K562 (cell line): ENCODE measurements at regions not wholly inside any gene's neighbourhood (a gene's known extent, or its start where the extent isn't known, plus 50 kb on each side); places are given as distances from the start of the nearest gene placed in this dataset.
"Not testable (repeated sequence)": the region's sequence is repeated elsewhere in the genome, so short reads cannot be mapped to it uniquely, and the experiment has no call there.

Source experiments
- ATAC-seq: fragments of 200-7000 bp; cut with Tn5 transposase; 3 replicates; pipeline ENCODE4 v1.9.1; 2020; ENCODE audit warnings: moderate library complexity
- BruUV-seq: library from RNA; stranded (reverse); fragments of 400-500 nt; replicated peaks from 2 replicates; lab custom pipeline; 2021; lab: Mats Ljungman, UMichigan
- CTCF ChIA-PET: fragments of 300-600 bp; formaldehyde crosslinking; extraction: SDS; loops from one replicate; lab custom pipeline; 2021; ENCODE audit warnings: low intra/inter-chr PET ratio; lab: Yijun Ruan, JAX
- POLR2A ChIA-PET: fragments of 300-600, 350-650 bp; sonication (Branson Sonifier 250); formaldehyde crosslinking; extraction: SDS; loops from one replicate; lab custom pipeline; 2021; ENCODE audit warnings: antibody characterized with exemption, inconsistent platforms; lab: Yijun Ruan, JAX
- DNase-seq, 4 experiments: peaks; one replicate each; pipeline versions ENCODE4 v3.0.0 to v3.0.0-alpha.2; 2011 to 2018; ENCODE audit warnings: low spot score in 3 of 4, mixed read lengths in 3 of 4; ENCODE audit errors: extremely low read depth in 1 of 4
- FAIRE-seq: peaks from 2 replicates; lab custom pipeline; 2011; peaks lifted over from hg19 to GRCh38; lab: Jason Lieb, UNC
- H2AFZ ChIP-seq: 2 replicates; pipeline ENCODE4 v1.6.0; 2011; ENCODE audit warnings: low read depth, low read length, control low read depth, inconsistent platforms
- H3K27ac ChIP-seq: fragments of 200-600 bp; 3 replicates; pipeline ENCODE4 v1.8.0; 2011; ENCODE audit warnings: low read depth, mild to moderate bottlenecking, control low read depth, inconsistent platforms, low read length, moderate library complexity, mixed read lengths; ENCODE audit errors: extremely low read depth
- H3K27me3 ChIP-seq, 2 experiments: fragments of 300-600 bp in 1 of 2; 2 replicates in 1 of 2; 3 replicates in 1 of 2; pipeline versions ENCODE4 v1.6.0 to v1.8.0; 2011; ENCODE audit warnings: inconsistent platforms in 2 of 2, low read length in 2 of 2, mild to moderate bottlenecking in 1 of 2, mixed read lengths in 1 of 2, moderate library complexity in 1 of 2; ENCODE audit not compliant: control insufficient read depth in 2 of 2, insufficient read depth in 2 of 2
- H3K36me3 ChIP-seq: fragments of 300-600 bp; 3 replicates; pipeline ENCODE4 v1.8.0; 2011; ENCODE audit warnings: mild to moderate bottlenecking, low read length, inconsistent platforms; ENCODE audit not compliant: control insufficient read depth, insufficient read depth
- H3K4me1 ChIP-seq, 2 experiments: fragments of 200-600 bp in 1 of 2; replicated peaks in 1 of 2; 2 replicates in 1 of 2; 3 replicates in 1 of 2; pipeline versions ENCODE4 v1.5.1 to v1.8.0; 2011; ENCODE audit warnings: inconsistent platforms in 2 of 2, low read length in 2 of 2, mild to moderate bottlenecking in 1 of 2, mixed read lengths in 1 of 2, moderate library complexity in 1 of 2; ENCODE audit not compliant: control insufficient read depth in 2 of 2, insufficient read depth in 2 of 2
- H3K4me2 ChIP-seq: 2 replicates; pipeline ENCODE4 v1.6.1; 2011; ENCODE audit warnings: low read length, control low read depth, inconsistent platforms, mixed read lengths; ENCODE audit not compliant: insufficient read depth
- H3K4me3 ChIP-seq: fragments of 200-600 bp; sonication (generic), shearing (Covaris generic); 2 replicates; pipeline ENCODE4 v1.5.1; 2016; ENCODE audit warnings: control low read depth, inconsistent platforms
- H3K79me2 ChIP-seq: fragments of 200-600 bp; 3 replicates; pipeline ENCODE4 v1.8.0; 2011; ENCODE audit warnings: low read length, inconsistent platforms; ENCODE audit not compliant: control insufficient read depth, insufficient read depth
- H3K9ac ChIP-seq, 2 experiments: 2 replicates each; pipeline versions ENCODE4 v1.6.0 to v1.6.1; 2011; ENCODE audit warnings: low read depth in 2 of 2, low read length in 2 of 2, control low read depth in 1 of 2, inconsistent platforms in 1 of 2, mild to moderate bottlenecking in 1 of 2, mixed read lengths in 1 of 2; ENCODE audit not compliant: insufficient read depth in 1 of 2
- H3K9me1 ChIP-seq: one replicate; pipeline ENCODE4 v1.6.0; 2011; ENCODE audit warnings: inconsistent platforms, mild to moderate bottlenecking, low read length, moderate library complexity; ENCODE audit not compliant: control insufficient read depth, insufficient read depth
- H3K9me3 ChIP-seq: replicated peaks from 2 replicates; pipeline ENCODE4 v1.5.1; 2011; ENCODE audit warnings: low read depth, low read length, inconsistent platforms; ENCODE audit not compliant: control insufficient read depth, insufficient read depth
- H4K20me1 ChIP-seq: replicated peaks from 2 replicates; pipeline ENCODE4 v1.6.1; 2011; ENCODE audit warnings: low read length, inconsistent platforms, mixed read lengths; ENCODE audit not compliant: control insufficient read depth, insufficient read depth
- CREB5 ChIP-seq: fragments of 250-450 bp; sonication (Bioruptor Pico); IDR thresholded peaks from 2 replicates; pipeline ENCODE4 v1.5.0; 2020; ENCODE audit warnings: mild to moderate bottlenecking
- MBD2 ChIP-seq: sonication (generic); IDR thresholded peaks from 2 replicates; pipeline ENCODE4 v1.6.1; 2016; ENCODE audit warnings: low read depth, borderline replicate concordance
- MYNN ChIP-seq, 2 experiments: sonication (generic); formaldehyde crosslinking in 1 of 2; IDR thresholded peaks; 2 replicates each; pipeline versions ENCODE4 v1.5.0 to v1.6.1; 2016 to 2020; ENCODE audit warnings: antibody characterized with exemption in 1 of 2, missing genetic modification reagents in 1 of 2
- RBM39 ChIP-seq: fragments of 200-400 bp; formaldehyde crosslinking; optimal IDR thresholded peaks from 2 replicates; pipeline ENCODE3; 2018; ENCODE audit warnings: low read depth, low read length
- THRB ChIP-seq: fragments of 450-650 bp; formaldehyde crosslinking; conservative IDR thresholded peaks from 2 replicates; pipeline ENCODE4 v1.4.0; 2022; ENCODE audit warnings: mild to moderate bottlenecking, missing genetic modification characterization
- ZNF444 ChIP-seq: fragments of 250-450 bp; sonication (Bioruptor Pico); IDR thresholded peaks from 2 replicates; pipeline ENCODE4 v1.4.0; 2020; ENCODE audit warnings: mild to moderate bottlenecking, moderate library complexity
- WGBS: fragments of 100-300 bp; shearing (Covaris generic); methylation state at CpG from one replicate; pipeline ENCODE4 v1.1.6; 2016; ENCODE audit warnings: low coverage, mixed read lengths; ENCODE audit not compliant: insufficient coverage; ENCODE audit errors: missing lambda C conversion rate; 5-methylcytosine and 5-hydroxymethylcytosine counted together
- in situ Hi-C: fragments of 300-500 bp; cut with MboI; formaldehyde crosslinking; loops from 4 replicates; pipeline ENCODE4 v1.15.0; 2018; ENCODE audit warnings: inconsistent platforms, mixed read lengths
- intact Hi-C: fragments of 100-400 bp; cut with micrococcal nuclease; formaldehyde crosslinking; loops from 2 replicates; pipeline ENCODE4 v1.14.2; 2022
- TF ChIP-seq, protein P1 (sequence below), 3 experiments: fragments of 200-800 bp in 1 of 3; fragments of 250-450 bp in 1 of 3; fragments of 450-650 bp in 1 of 3; sonication (Bioruptor Pico) in 1 of 3; sonication (Bioruptor generic) in 1 of 3; formaldehyde crosslinking in 1 of 3; IDR thresholded peaks; 2 replicates each; pipeline versions ENCODE4 v1.6.1 to v1.8.0; 2016 to 2022; ENCODE audit warnings: mild to moderate bottlenecking in 2 of 3, missing genetic modification characterization in 2 of 3, missing compliant biosample characterization in 1 of 3, moderate library complexity in 1 of 3

DNA sequence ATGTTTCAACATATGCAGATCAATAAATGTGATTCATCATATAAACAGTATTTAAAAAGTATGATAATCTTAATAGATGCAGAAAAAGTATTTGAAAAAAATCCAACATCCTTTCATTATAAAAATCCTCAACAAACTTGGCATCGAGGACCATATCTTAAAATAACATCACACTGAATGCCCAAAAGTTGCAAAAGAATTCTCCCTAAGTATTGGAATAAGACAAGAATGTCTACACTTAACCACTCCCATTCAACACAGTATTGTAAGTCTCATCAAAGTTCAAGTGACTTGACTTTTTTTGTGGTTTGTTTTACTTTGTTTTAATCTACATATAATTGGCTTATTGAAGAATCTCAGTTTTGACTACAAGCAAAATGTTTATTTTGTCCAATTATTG, 779.0 kb upstream of the SLIT2 start (continued):
- no peak for TF ChIP-seq THRB

DNA sequence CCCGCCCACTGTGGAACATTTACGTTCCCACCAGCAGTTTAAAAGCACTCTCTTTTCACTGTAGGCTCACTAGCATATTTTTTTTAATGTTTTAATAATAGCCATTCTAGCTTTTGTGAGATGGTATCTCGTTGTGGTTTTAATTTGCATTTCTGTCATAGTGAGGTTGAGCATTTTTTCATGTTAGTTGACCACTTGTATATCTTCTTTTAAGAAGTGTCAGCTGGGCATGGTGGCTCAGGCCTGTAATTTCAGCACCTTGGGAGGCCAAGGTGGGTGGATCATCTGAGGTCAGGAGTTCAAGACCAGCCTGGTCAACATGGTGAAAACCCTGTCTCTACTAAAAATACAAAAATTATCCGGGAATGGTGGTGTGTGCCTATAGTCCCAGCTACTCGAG, 781.7 kb upstream of the SLIT2 start:
- 0% methylated on average over 5 of the region's 5 CpGs for WGBS
- H4K20me1 ChIP-seq, BruUV-seq, H3K27me3 ChIP-seq, H3K9ac ChIP-seq, H2AFZ ChIP-seq, H3K4me3 ChIP-seq, H3K4me2 ChIP-seq, FAIRE-seq, H3K36me3 ChIP-seq, ATAC-seq, H3K9me1 ChIP-seq, in situ Hi-C loops, CTCF ChIA-PET, H3K9me3 ChIP-seq, H3K79me2 ChIP-seq, POLR2A ChIA-PET, DNase-seq, H3K4me1 ChIP-seq, H3K27ac ChIP-seq, intact Hi-C loops: not testable (repeated sequence)

DNA sequence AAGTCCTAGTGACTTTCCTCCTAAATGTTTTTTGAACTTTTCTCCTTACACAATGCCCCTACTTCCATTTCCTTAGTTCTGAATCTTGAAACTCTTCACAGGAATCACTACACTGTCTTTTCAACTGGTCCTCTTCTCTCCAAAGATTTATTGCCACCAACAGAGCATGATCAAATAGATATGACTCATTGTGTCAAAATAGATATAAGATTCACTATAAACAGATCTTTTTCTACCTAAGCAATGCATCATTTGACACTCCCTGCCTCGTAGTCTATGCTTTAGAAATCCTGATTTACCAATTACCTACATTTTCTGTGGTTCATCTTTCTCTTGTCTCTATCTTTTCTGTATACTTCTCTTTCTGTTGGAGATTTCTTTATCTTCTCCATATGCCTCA, 789.6 kb upstream of the SLIT2 start:
- Histone ChIP-seq H3K27me3 (no peaks in the 10 kb centered on the region), H3K4me3 (no peak overlapping the region), H3K36me3 (no peaks in the 10 kb centered on the region), H3K9ac (no peak overlapping the region), H4K20me1 (no peaks in the 10 kb centered on the region), H3K9me1 (no peaks in the 10 kb centered on the region), H3K27ac (no peak overlapping the region), H3K9me3 (no peaks in the 10 kb centered on the region), H3K79me2 (no peaks in the 10 kb centered on the region), H3K4me1 (no peaks in the 10 kb centered on the region), H2AFZ (no peak overlapping the region), H3K4me2 (no peak overlapping the region)
- intact Hi-C loops (no loop called here), in situ Hi-C loops (no loop called here)
- CTCF ChIA-PET, result no interaction called here
- no peak for DNase-seq
- no TSS peak for BruUV-seq
- 0% methylated on average over 1 of the region's 1 CpG for WGBS
- no peak for ATAC-seq
- POLR2A ChIA-PET, result no interaction called here
- FAIRE-seq, result no peak
- no peak for TF ChIP-seq MBD2
- TF ChIP-seq, protein P1, sequence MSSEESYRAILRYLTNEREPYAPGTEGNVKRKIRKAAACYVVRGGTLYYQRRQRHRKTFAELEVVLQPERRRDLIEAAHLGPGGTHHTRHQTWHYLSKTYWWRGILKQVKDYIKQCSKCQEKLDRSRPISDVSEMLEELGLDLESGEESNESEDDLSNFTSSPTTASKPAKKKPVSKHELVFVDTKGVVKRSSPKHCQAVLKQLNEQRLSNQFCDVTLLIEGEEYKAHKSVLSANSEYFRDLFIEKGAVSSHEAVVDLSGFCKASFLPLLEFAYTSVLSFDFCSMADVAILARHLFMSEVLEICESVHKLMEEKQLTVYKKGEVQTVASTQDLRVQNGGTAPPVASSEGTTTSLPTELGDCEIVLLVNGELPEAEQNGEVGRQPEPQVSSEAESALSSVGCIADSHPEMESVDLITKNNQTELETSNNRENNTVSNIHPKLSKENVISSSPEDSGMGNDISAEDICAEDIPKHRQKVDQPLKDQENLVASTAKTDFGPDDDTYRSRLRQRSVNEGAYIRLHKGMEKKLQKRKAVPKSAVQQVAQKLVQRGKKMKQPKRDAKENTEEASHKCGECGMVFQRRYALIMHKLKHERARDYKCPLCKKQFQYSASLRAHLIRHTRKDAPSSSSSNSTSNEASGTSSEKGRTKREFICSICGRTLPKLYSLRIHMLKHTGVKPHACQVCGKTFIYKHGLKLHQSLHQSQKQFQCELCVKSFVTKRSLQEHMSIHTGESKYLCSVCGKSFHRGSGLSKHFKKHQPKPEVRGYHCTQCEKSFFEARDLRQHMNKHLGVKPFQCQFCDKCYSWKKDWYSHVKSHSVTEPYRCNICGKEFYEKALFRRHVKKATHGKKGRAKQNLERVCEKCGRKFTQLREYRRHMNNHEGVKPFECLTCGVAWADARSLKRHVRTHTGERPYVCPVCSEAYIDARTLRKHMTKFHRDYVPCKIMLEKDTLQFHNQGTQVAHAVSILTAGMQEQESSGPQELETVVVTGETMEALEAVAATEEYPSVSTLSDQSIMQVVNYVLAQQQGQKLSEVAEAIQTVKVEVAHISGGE (CRISPR knock-in tag; IDR thresholded peaks at IDR 0.05), result no peak
- no peak for TF ChIP-seq MYNN (IDR thresholded peaks at IDR 0.05)
- no peak for TF ChIP-seq MYNN (CRISPR knock-in tag; IDR thresholded peaks at IDR 0.05)
- no peak for TF ChIP-seq CREB5
- no peak for TF ChIP-seq ZNF444
- no peak for TF ChIP-seq RBM39
